HepG2 (cell line): ENCODE measurements at regions not wholly inside any gene's neighbourhood (a gene's known extent, or its start where the extent isn't known, plus 50 kb on each side); places are given as distances from the start of the nearest gene placed in this dataset.

Experiments used
- ATM ChIP-seq: fragments of 450-650 bp; IDR thresholded peaks from 2 replicates; pipeline ENCODE4 v1.7.1; 2017; ENCODE audit warnings: mild to moderate bottlenecking, borderline replicate concordance
- BCLAF1 ChIP-seq: fragments of 450-650 bp; IDR thresholded peaks from 2 replicates; pipeline ENCODE4 v1.6.1; 2017; ENCODE audit warnings: mild to moderate bottlenecking
- CREB1 ChIP-seq, 2 experiments: fragments of 450-650 bp in 1 of 2; IDR thresholded peaks; 2 replicates each; pipeline ENCODE4 v1.6.1; 2016 to 2017; ENCODE audit warnings: control low read depth in 1 of 2, mild to moderate bottlenecking in 1 of 2, missing compliant biosample characterization in 1 of 2, missing genetic modification characterization in 1 of 2
- HMG20B ChIP-seq: conservative IDR thresholded peaks from 2 replicates; pipeline ENCODE4 v1.6.1; 2016; ENCODE audit warnings: missing genetic modification reagents, missing compliant biosample characterization
- MXD4 ChIP-seq: IDR thresholded peaks from 2 replicates; pipeline ENCODE4 v1.6.1; 2016; ENCODE audit warnings: mild to moderate bottlenecking, missing biosample characterization, missing genetic modification reagents
- NR3C1 ChIP-seq: sonication (generic); formaldehyde crosslinking; IDR thresholded peaks from 2 replicates; pipeline ENCODE4 v1.4.0; 2020; ENCODE audit warnings: missing genetic modification reagents
- PITX1 ChIP-seq: sonication (generic); formaldehyde crosslinking; IDR thresholded peaks from 2 replicates; pipeline ENCODE4 v1.5.1; 2020; ENCODE audit warnings: mild to moderate bottlenecking, missing genetic modification reagents
- STAG1 ChIP-seq: sonication (generic); formaldehyde crosslinking; IDR thresholded peaks from 2 replicates; pipeline ENCODE4 v1.4.0; 2020; ENCODE audit warnings: missing genetic modification reagents
- TEF ChIP-seq: sonication (generic); formaldehyde crosslinking; IDR thresholded peaks from 2 replicates; pipeline ENCODE4 v1.5.0; 2020; ENCODE audit warnings: missing genetic modification reagents
- TOPORS ChIP-seq: sonication (generic); formaldehyde crosslinking; IDR thresholded peaks from 2 replicates; pipeline ENCODE4 v1.8.0; 2023; ENCODE audit warnings: mild to moderate bottlenecking, missing genetic modification reagents
- WIZ ChIP-seq: sonication (generic); formaldehyde crosslinking; IDR thresholded peaks from 2 replicates; pipeline ENCODE4 v1.5.1; 2020; ENCODE audit warnings: mild to moderate bottlenecking, missing genetic modification reagents
- ZBED4 ChIP-seq: sonication (generic); formaldehyde crosslinking; IDR thresholded peaks from 2 replicates; pipeline ENCODE4 v1.4.0; 2020; ENCODE audit warnings: missing genetic modification reagents, borderline replicate concordance
- ZNF225 ChIP-seq: sonication (generic); formaldehyde crosslinking; IDR thresholded peaks from 2 replicates; pipeline ENCODE4 v1.4.0; 2020; ENCODE audit warnings: mild to moderate bottlenecking, missing genetic modification reagents
- ZNF513 ChIP-seq: sonication (generic); formaldehyde crosslinking; conservative IDR thresholded peaks from 2 replicates; pipeline ENCODE4 v1.5.0; 2020; ENCODE audit warnings: missing genetic modification reagents
- ZNF557 ChIP-seq: sonication (generic); formaldehyde crosslinking; IDR thresholded peaks from 2 replicates; pipeline ENCODE4 v1.4.0; 2020; ENCODE audit warnings: missing genetic modification reagents
- ZNF558 ChIP-seq: sonication (generic); formaldehyde crosslinking; IDR thresholded peaks from 2 replicates; pipeline ENCODE4 v1.9.0; 2022; ENCODE audit warnings: mild to moderate bottlenecking, missing genetic modification reagents, borderline replicate concordance
- ZNF710 ChIP-seq: sonication (generic); formaldehyde crosslinking; IDR thresholded peaks from 2 replicates; pipeline ENCODE4 v1.5.0; 2020; ENCODE audit warnings: mild to moderate bottlenecking, missing genetic modification reagents, borderline replicate concordance

GRCh38 chrX:102067966-102068723, 57.3 kb upstream of the TCEAL2 start (continued):
- TF ChIP-seq ZNF710 (CRISPR knock-in tag), result no peak
- TF ChIP-seq ATM, result no peak
- TF ChIP-seq CREB1 (IDR thresholded peaks at IDR 0.05), result peak; percentile 68; the same call in 1 of the 2 replicates
- TF ChIP-seq CREB1 (CRISPR knock-in tag; IDR thresholded peaks at IDR 0.05), result no peak
- peak; percentile 53 for TF ChIP-seq STAG1 (CRISPR knock-in tag)
- TF ChIP-seq BCLAF1, result no peak
- TF ChIP-seq ZNF557, result no peak
- no peak for TF ChIP-seq ZNF513 (CRISPR knock-in tag)
- no peak for TF ChIP-seq HMG20B (CRISPR knock-in tag)
- TF ChIP-seq NR3C1 (CRISPR knock-in tag), result no peak
- TF ChIP-seq ZBED4, result no peak
- TF ChIP-seq MXD4 (CRISPR knock-in tag), result no peak
- no peak for TF ChIP-seq ZNF558 (CRISPR knock-in tag)
- no peak for TF ChIP-seq PITX1 (CRISPR knock-in tag)
- TF ChIP-seq TEF (CRISPR knock-in tag), result no peak
- no peak for TF ChIP-seq TOPORS (CRISPR knock-in tag)
- TF ChIP-seq ZNF225, result no peak
- no peak for TF ChIP-seq WIZ (CRISPR knock-in tag)
